ENCODE measurements at regions not wholly inside any gene's neighbourhood (a gene's known extent, or its start where the extent isn't known, plus 50 kb on each side); places are given as distances from the start of the nearest gene placed in this dataset.
A peak's percentile ranks its signal among the peaks of the same experiment; 100 is the strongest.

- no peak overlapping the region for H3K4me3 ChIP-seq (ENCODE audit: low read depth, low read length)
- H3K27ac ChIP-seq (ENCODE audit: low read depth, low read length): no peak overlapping the region
- H3K9ac ChIP-seq (ENCODE audit: low read depth, low read length): no peak overlapping the region
- no peaks in the 10 kb centered on the region for H3K4me1 ChIP-seq (ENCODE audit: control insufficient read depth, insufficient read depth, low read length)
- no peaks in the 10 kb centered on the region for H3K36me3 ChIP-seq (ENCODE audit: control insufficient read depth, insufficient read depth, low read length)
- H3K27me3 ChIP-seq (ENCODE audit: control insufficient read depth, insufficient read depth, low read length): no peaks in the 10 kb centered on the region
- H3K9me3 ChIP-seq (ENCODE audit: control insufficient read depth, insufficient read depth, low read length): no peaks in the 10 kb centered on the region
Measured at GRCh38 chr14:80344208-80344607, 132.9 kb upstream of the DIO2 start.

GRCh38 chr14:80336608-80337106 lies 125.4 kb upstream of the DIO2 start:
- Histone ChIP-seq H3K9me3 (ENCODE audit: control insufficient read depth, insufficient read depth, low read length) (0 out of 2 replicates have a peak, but pooled peaks cover 7% of the 10 kb centered on the region), H3K4me3 (ENCODE audit: low read depth, low read length) (no peak overlapping the region), H3K9ac (ENCODE audit: low read depth, low read length) (no peak overlapping the region), H3K27ac (ENCODE audit: low read depth, low read length) (no peak overlapping the region), H3K36me3 (ENCODE audit: control insufficient read depth, insufficient read depth, low read length) (no peaks in the 10 kb centered on the region), H3K27me3 (ENCODE audit: control insufficient read depth, insufficient read depth, low read length) (no peaks in the 10 kb centered on the region), H3K4me1 (ENCODE audit: control insufficient read depth, insufficient read depth, low read length) (no peaks in the 10 kb centered on the region)

GRCh38 chr14:80325688-80326087 lies 114.4 kb upstream of the DIO2 start:
- Histone ChIP-seq H3K9me3 (ENCODE audit: control insufficient read depth, insufficient read depth, low read length) (no peaks in the 10 kb centered on the region), H3K4me1 (ENCODE audit: control insufficient read depth, insufficient read depth, low read length) (no peaks in the 10 kb centered on the region), H3K9ac (ENCODE audit: low read depth, low read length) (no peak overlapping the region), H3K27ac (ENCODE audit: low read depth, low read length) (no peak overlapping the region), H3K4me3 (ENCODE audit: low read depth, low read length) (no peak overlapping the region), H3K36me3 (ENCODE audit: control insufficient read depth, insufficient read depth, low read length) (no peaks in the 10 kb centered on the region), H3K27me3 (ENCODE audit: control insufficient read depth, insufficient read depth, low read length) (no peaks in the 10 kb centered on the region)

- Histone ChIP-seq H3K36me3 (ENCODE audit: control insufficient read depth, insufficient read depth, low read length) (no peaks in the 10 kb centered on the region), H3K4me3 (ENCODE audit: low read depth, low read length) (no peak overlapping the region), H3K9ac (ENCODE audit: low read depth, low read length) (no peak overlapping the region), H3K27me3 (ENCODE audit: control insufficient read depth, insufficient read depth, low read length) (no peaks in the 10 kb centered on the region), H3K27ac (ENCODE audit: low read depth, low read length) (no peak overlapping the region), H3K4me1 (ENCODE audit: control insufficient read depth, insufficient read depth, low read length) (no peaks in the 10 kb centered on the region), H3K9me3 (ENCODE audit: control insufficient read depth, insufficient read depth, low read length) (no peaks in the 10 kb centered on the region)
Measured at GRCh38 chr14:80325112-80325511, 113.8 kb upstream of the DIO2 start.

GRCh38 chr14:80324649-80325048 lies 113.3 kb upstream of the DIO2 start:
- no peaks in the 10 kb centered on the region for H3K27me3 ChIP-seq (ENCODE audit: control insufficient read depth, insufficient read depth, low read length)
- no peaks in the 10 kb centered on the region for H3K4me1 ChIP-seq (ENCODE audit: control insufficient read depth, insufficient read depth, low read length)
- H3K9me3 ChIP-seq (ENCODE audit: control insufficient read depth, insufficient read depth, low read length): 0 out of 2 replicates have a peak, but pooled peaks cover under 1% of the 10 kb centered on the region
- no peak overlapping the region for H3K4me3 ChIP-seq (ENCODE audit: low read depth, low read length)
- no peak overlapping the region for H3K27ac ChIP-seq (ENCODE audit: low read depth, low read length)
- H3K9ac ChIP-seq (ENCODE audit: low read depth, low read length): no peak overlapping the region
- no peaks in the 10 kb centered on the region for H3K36me3 ChIP-seq (ENCODE audit: control insufficient read depth, insufficient read depth, low read length)

- Histone ChIP-seq H3K4me3 (ENCODE audit: low read depth, low read length) (no peak overlapping the region), H3K36me3 (ENCODE audit: control insufficient read depth, insufficient read depth, low read length) (no peaks in the 10 kb centered on the region), H3K27me3 (ENCODE audit: control insufficient read depth, insufficient read depth, low read length) (no peaks in the 10 kb centered on the region), H3K27ac (ENCODE audit: low read depth, low read length) (no peak overlapping the region), H3K9me3 (ENCODE audit: control insufficient read depth, insufficient read depth, low read length) (0 out of 2 replicates have a peak, but pooled peaks cover 3% of the 10 kb centered on the region), H3K4me1 (ENCODE audit: control insufficient read depth, insufficient read depth, low read length) (no peaks in the 10 kb centered on the region), H3K9ac (ENCODE audit: low read depth, low read length) (no peak overlapping the region)
Measured at GRCh38 chr14:80323038-80323665, 111.8 kb upstream of the DIO2 start.

- Histone ChIP-seq H3K27me3 (ENCODE audit: control insufficient read depth, insufficient read depth, low read length) (no peaks in the 10 kb centered on the region), H3K36me3 (ENCODE audit: control insufficient read depth, insufficient read depth, low read length) (no peaks in the 10 kb centered on the region), H3K9ac (ENCODE audit: low read depth, low read length) (no peak overlapping the region), H3K4me3 (ENCODE audit: low read depth, low read length) (no peak overlapping the region), H3K4me1 (ENCODE audit: control insufficient read depth, insufficient read depth, low read length) (peaks cover 4% of the 10 kb centered on the region; the same call in 1 of the 2 replicates), H3K27ac (ENCODE audit: low read depth, low read length) (no peak overlapping the region), H3K9me3 (ENCODE audit: control insufficient read depth, insufficient read depth, low read length) (0 out of 2 replicates have a peak, but pooled peaks cover 3% of the 10 kb centered on the region)
Measured at GRCh38 chr14:80316441-80316840, 105.1 kb upstream of the DIO2 start.

- Histone ChIP-seq H3K9ac (ENCODE audit: low read depth, low read length) (no peak overlapping the region; the same call in 1 of the 2 replicates), H3K27ac (ENCODE audit: low read depth, low read length) (peak overlapping the region; percentile 29), H3K27me3 (ENCODE audit: control insufficient read depth, insufficient read depth, low read length) (no peaks in the 10 kb centered on the region), H3K4me1 (ENCODE audit: control insufficient read depth, insufficient read depth, low read length) (peaks cover 4% of the 10 kb centered on the region; the same call in 1 of the 2 replicates), H3K36me3 (ENCODE audit: control insufficient read depth, insufficient read depth, low read length) (no peaks in the 10 kb centered on the region), H3K4me3 (ENCODE audit: low read depth, low read length) (no peak overlapping the region), H3K9me3 (ENCODE audit: control insufficient read depth, insufficient read depth, low read length) (0 out of 2 replicates have a peak, but pooled peaks cover 3% of the 10 kb centered on the region)
Measured at GRCh38 chr14:80315681-80316080, 104.4 kb upstream of the DIO2 start.

- Histone ChIP-seq H3K9ac (ENCODE audit: low read depth, low read length) (no peak overlapping the region), H3K27ac (ENCODE audit: low read depth, low read length) (no peak overlapping the region), H3K9me3 (ENCODE audit: control insufficient read depth, insufficient read depth, low read length) (no peaks in the 10 kb centered on the region), H3K36me3 (ENCODE audit: control insufficient read depth, insufficient read depth, low read length) (no peaks in the 10 kb centered on the region), H3K27me3 (ENCODE audit: control insufficient read depth, insufficient read depth, low read length) (no peaks in the 10 kb centered on the region), H3K4me1 (ENCODE audit: control insufficient read depth, insufficient read depth, low read length) (peaks cover 4% of the 10 kb centered on the region; the same call in 1 of the 2 replicates), H3K4me3 (ENCODE audit: low read depth, low read length) (no peak overlapping the region)
Measured at GRCh38 chr14:80313806-80314205, 102.5 kb upstream of the DIO2 start.

GRCh38 chr14:80310938-80311750 lies 99.8 kb upstream of the DIO2 start:
- no peaks in the 10 kb centered on the region for H3K9me3 ChIP-seq (ENCODE audit: control insufficient read depth, insufficient read depth, low read length)
- peaks cover 4% of the 10 kb centered on the region; the same call in 1 of the 2 replicates for H3K4me1 ChIP-seq (ENCODE audit: control insufficient read depth, insufficient read depth, low read length)
- H3K9ac ChIP-seq (ENCODE audit: low read depth, low read length): no peak overlapping the region
- no peak overlapping the region for H3K4me3 ChIP-seq (ENCODE audit: low read depth, low read length)
- no peak overlapping the region for H3K27ac ChIP-seq (ENCODE audit: low read depth, low read length)
- no peaks in the 10 kb centered on the region for H3K27me3 ChIP-seq (ENCODE audit: control insufficient read depth, insufficient read depth, low read length)
- no peaks in the 10 kb centered on the region for H3K36me3 ChIP-seq (ENCODE audit: control insufficient read depth, insufficient read depth, low read length)

Data from HUES48 (cell line).